Posterior vena cava (tissue), 2 donors: ENCODE measurements at regions not wholly inside any gene's neighbourhood (a gene's known extent, or its start where the extent isn't known, plus 50 kb on each side); places are given as distances from the start of the nearest gene placed in this dataset.

Experiments
- DNase-seq: peaks from one replicate; pipeline ENCODE4 v3.0.0-alpha.2; 2020; ENCODE audit warnings: low spot score
- intact Hi-C, 2 donors: fragments of 100-400 bp; cut with DNase I; formaldehyde crosslinking; loops; one replicate each; pipeline versions ENCODE4 v1.14.1 to v1.14.2; 2022 to 2023
- donor health status: DM: yes; HTN: yes; CAD: no.
- donor health status: DM: yes; HTN: yes; CAD: no.

DNA sequence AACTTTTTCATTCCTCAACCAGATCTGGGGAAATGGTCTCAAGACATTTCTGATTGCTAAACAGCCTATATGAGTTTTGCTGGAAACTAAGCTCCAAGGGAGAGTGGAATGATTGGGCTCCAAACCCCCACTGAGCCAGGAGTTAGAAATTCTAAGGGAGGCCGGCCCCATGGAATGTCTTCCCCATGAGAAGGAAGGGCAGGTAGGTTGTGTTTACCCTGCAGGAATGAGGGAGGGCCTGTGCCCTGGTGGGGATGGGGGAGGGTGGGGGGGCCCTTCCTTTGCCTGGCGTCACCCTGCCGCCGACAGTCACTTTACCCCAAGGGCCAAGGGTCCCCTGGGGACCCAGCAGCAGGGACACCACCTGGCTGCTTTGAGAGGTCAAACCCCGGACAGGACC is 298.9 kb downstream of the TFAP2C start:
- DNase-seq, result no peak
- intact Hi-C loops, result no loop called here

DNA sequence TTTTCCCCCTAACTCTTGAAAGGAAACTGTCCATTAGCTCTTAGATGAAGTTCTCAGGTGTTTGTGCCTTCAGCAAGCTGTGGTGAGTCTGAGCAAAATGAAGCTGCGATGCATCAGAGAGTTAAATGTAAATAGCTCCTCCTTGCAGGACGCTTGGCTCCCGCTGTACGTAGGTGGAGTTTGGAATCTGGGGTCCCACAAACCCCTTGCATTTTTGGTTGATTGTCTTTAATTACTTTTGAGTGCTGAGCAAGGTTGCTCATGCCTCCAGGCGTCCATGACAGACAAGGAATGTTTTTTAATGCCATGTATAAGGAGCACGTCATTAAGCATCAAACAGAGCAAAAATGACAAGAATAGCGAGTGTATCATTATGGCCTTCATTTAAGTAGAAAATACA is 300.5 kb downstream of the TFAP2C start:
- DNase-seq, result no peak
- intact Hi-C loops, result no loop called here

DNA sequence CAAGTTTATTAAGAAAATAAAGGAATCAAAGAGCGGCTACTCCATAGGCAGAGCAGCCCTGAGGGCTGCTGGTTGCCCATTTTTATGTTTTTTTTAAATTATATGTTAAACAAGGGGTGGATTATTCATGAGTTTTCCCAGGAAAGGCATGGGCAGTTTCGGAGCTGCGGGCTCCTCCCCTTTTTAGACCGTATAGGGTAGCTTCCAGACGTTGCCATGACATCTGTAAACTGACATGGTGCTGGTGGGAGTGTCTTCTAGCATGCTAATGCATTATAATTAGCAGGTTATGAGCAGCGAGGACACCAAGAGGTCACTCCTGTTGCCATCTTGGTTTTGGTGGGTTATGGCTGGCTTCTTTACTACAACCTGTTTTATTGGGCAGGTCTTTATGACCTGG is 301.8 kb downstream of the TFAP2C start:
- intact Hi-C loops, result no loop called here
- DNase-seq, result no peak

DNA sequence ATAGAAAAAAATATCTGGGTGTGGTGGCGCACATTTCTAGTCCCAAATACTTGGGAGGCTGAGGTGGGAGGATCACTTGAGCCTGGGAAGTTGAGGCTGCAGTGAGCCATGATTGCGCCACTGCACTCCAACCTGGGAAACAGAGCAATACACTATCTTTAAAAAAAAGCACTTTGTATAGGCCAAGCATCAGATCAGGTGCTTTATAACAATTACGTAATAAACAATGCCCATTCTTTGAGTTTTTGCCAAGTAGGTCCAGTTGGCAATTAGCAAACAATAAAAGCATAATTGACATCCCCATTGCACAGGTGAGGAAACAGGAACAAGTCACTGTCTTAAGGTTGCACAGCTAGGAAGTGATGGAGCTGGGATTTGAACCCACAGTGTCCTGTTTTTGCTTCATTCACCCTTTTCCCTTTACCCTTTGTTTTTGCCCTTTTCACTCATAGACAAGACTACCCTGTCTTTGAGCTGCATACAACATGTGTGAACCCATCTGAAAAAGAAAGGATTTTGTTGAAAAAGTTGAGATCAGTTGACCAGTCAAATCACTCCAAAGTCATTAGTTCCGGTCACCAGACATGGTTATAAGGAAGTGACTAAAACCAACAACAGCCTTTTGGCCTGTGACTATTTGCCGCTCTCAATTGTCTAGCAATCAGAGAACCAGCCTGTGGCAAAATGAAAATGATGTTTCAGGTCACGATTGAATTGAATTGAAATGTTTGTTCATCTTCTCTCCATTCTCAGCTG is 303.6 kb downstream of the TFAP2C start:
- intact Hi-C loops, result no loop called here
- DNase-seq, result no peak

DNA sequence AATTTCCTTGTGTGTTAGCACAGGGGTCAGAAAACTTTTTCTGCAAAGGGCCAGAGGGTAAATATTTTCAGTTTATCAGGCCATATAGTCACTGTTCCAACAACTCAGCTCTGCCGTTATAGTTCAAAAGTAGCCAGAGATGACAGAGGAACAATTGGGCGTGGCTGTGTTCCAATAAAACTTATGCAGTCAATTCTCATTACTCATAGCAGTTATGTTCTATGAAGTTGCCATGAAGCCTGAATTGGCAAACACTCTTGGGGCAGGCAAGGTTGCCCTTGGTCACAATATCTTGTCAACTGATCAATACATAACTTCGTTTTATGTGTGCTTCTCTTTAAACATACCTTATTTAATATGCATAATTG is 304.2 kb downstream of the TFAP2C start:
- DNase-seq, result no peak
- intact Hi-C loops, result no loop called here

DNA sequence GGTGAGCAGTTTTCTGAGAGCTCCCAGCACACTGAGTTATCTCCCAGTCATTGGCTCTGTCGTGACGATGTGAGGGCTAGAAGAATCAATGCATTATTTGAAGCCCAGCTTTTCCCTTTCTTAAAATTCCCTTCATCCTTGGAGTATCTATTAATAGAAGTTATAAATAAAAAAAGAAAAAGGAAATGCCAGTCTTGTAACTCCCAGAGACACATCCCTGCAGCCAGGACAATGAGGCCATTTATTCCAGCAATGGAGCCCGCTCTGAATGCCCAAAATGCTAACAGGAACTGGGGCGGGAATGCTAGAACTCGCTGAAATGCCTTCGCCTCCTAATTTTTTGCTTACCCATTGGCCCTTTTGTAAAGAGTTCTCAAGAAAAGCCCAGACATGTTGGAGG is 305.8 kb downstream of the TFAP2C start:
- intact Hi-C loops, result no loop called here
- no peak for DNase-seq

DNA sequence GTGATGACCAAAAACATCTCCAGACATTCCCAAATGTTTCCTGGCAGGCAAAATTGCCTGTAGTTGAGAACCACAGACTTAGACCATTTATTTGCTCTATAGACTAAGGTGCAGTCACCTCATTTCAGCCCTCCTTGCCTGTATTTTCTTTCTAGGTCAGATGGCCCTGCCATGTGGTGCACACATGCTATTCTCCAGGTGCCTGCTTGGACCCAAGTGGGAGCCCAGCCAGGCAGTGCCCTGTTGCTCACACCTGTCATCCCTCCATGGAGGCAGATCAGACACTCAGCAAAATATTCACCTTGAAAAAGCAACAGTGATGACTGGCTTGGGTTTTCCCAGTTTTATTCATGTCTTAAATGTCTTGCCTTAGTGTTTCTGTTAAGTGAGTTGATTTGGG is 311.4 kb downstream of the TFAP2C start:
- intact Hi-C loops, result loop anchor here in 1 of 2 donors (10.0 kb wide), 1 partner anchor 666 kb away; no protein-coding TSS in a partner anchor
- no peak for DNase-seq

DNA sequence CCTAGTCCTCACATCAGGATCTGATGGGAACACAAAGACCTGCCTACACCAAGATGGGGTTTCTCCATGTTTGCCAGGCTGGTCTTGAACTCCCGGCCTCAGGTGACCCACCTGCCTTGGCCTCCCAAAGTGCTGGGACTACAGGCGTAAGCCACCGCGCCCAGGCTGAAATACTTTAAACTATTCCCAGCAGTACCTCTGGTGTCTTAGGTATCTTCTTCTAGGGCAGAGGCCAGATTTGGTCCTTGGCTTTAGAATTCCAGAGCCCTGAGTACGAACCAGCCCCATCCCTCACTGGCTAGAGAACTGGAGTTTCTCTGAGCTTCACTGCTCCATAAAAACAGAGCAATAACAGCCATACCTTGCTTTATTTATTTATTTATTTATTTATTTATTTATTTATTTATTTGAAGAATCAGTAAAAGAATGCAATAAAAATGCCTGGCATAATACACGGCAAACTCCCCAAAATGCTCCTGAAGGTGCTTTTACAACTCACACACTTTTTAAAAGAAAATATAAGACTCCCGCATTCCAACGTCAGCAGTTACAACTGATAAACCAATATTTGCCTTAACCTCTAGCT is 312.1 kb downstream of the TFAP2C start:
- intact Hi-C loops, result loop anchor here in 1 of 2 donors (10.0 kb wide), 1 partner anchor 666 kb away; no protein-coding TSS in a partner anchor
- no peak for DNase-seq

DNA sequence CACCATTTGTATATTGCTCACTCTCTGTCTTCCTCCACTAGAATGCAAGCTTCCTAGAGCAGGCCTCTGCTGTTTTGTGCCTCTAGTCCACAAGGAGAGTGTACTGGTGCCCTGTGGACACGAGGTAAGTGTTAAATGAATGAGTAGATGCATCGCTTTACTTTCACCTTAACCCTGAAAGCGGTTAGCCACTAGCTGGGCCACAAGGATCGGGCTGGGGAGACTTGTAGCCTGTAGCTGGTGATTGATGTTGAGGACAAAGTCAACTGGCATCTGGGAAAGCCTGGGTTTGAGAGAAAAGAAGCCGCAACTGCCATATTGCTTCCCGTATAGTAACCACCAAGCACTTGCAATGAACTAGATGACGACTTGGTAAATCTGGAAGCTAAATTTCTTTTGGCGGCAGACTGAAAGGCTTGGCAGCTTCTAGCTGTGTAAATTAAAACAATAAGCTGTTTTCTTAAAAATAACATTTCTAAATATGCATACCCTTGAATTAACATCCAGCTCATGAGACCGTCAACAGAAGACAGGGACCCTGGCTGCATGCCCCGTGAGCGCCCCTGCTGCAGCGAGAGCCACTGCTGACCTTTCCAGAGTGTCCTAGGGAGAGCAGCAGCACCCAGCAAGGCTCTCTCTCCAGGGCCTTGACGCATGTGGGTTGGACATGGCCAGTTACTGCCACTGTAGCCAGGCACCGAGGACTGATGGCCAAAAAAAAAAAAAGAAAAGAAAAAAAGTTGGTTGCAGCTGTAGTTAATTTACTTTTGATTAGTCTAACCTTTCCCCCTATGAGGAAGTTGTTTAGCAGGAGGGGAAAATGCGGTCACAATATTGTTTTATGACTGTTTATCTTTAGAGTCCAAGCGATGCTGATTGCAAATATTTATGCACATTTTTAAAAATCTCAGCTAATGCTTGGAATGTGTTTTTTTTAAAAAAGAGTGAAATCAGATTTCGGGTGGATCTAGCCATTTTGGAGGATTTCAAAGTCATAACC is 315.1 kb downstream of the TFAP2C start:
- DNase-seq, result no peak
- intact Hi-C loops, result loop anchor here in 1 of 2 donors (10.0 kb wide), 1 partner anchor 669 kb away; no protein-coding TSS in a partner anchor

DNA sequence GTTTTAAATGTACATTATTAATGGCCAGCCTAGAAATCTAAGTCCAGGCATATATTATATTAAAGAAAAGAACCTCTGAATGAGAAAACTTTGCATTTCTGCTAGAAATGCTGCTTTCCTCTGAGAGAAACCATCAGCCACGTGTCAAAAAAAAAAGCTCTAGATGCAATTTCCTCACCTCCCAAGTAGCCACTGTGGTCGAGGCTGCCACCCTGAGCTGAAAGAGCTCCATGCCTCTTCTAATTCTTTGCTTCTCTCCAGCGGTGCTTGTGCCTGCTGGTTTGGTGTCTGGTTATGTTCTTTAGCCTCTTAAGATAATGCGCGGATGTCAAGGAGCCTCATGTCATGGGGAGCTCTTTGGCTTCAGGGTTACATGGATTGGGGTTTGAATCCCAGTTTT is 316.0 kb downstream of the TFAP2C start:
- intact Hi-C loops, result loop anchor here in 1 of 2 donors (10.0 kb wide), 1 partner anchor 670 kb away; no protein-coding TSS in a partner anchor
- no peak for DNase-seq

DNA sequence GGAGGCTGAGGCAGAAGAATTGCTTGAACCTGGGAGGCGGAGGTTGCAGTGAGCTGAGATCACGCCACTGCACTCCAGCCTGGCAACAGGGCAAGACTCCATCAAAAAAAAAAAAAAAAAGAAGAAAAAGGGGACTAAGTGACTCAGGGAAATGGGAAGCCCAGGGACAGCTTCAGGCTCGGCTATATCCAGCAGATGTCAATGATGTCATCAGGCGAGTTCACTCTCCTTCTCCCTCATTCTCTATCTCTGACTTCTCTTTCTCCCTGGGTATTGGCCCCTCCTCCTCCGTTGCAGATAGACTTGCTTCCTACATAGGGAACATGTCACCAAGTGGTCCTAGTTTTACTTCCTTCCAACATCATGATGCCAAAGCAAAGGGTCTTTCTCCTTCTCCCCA is 316.8 kb downstream of the TFAP2C start:
- intact Hi-C loops, result loop anchor here in 1 of 2 donors (10.0 kb wide), 1 partner anchor 671 kb away; no protein-coding TSS in a partner anchor
- no peak for DNase-seq

DNA sequence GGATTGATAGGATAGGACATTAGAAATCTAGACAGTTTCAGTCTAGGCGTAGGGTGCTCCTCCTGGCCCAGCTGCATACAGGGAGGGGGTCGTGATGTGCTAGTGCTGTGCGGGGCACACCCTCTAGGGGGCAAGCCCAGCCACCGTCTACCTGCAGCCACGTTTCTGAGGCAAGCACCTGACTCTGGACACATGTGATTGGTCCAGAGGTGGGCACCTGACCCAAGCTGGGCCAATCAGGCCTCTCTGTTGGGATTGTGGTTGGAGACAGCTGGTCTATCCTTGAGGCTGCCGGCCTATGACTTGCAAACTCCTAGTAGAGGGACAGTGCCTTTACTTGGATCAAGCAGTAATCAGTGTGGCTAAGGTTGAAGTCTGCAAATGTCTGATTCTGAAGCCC is 317.1 kb downstream of the BMP7 start:
- intact Hi-C loops, result loop anchor here in 1 of 2 donors (10.0 kb wide), 1 partner anchor 675 kb away; no protein-coding TSS in a partner anchor
- no peak for DNase-seq

DNA sequence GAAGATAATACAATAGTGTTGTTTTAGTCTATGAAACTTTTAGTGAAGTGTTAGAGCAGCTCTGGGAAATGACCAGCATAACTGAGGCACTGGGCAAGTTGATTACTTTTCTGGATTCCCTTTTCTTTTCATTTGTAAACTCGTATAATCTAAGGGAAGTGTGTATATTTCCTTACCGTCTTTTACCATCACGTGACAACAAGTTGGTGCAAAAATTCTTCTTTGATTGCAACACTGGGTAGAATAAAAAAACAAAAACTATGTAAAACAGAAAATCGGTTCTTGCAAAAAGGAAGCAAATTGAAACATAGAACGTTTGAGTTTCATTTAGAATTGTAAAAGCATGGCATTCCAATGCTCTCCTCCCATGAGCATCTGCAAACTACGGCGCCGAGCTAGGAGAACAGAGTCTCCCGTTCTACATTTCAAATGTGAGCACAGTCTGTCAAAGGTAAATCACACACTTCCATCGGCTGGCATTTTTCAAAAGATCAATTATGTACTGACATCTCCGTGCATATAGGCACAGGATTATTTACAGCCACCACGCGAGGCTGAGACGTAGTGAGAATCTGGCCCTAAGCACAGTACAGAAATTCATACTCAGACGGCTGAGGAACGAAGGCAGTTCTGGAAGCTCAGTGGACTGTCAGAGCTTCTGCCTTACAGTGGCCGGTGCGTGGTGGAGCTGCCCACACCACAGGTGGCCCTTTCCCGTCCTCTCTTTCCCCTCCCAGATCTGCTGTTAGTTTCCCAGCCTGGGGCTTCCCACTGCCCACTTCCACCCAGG is 314.0 kb downstream of the BMP7 start:
- no peak for DNase-seq

DNA sequence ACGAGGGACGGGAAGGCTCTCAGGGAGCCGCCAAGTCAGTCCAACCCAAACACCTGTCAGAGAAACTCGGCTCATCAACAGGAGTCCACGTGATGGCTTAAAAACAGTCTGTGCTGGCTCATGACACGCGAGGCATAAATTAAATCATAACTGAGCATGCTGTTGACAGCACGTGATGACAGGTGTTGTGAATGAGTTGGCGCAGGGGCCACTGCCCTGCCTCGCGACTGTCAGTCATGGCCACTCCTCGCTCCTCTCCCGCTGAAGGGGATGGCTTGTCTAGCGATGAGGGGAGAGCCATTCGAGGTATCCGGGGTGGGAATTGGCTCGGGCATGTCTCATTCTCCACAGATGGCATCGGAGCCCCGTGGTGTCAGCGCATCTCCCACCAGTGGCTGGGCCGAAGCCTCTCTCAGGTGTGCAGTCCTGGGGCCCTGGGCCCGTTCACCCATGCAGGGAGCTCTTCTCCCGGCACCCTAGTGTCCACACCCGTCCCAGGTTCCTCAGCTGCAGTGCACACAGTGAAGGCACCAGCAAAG is 313.3 kb downstream of the BMP7 start:
- no peak for DNase-seq
- intact Hi-C loops, result no loop called here

More for the DNA sequence above, 314.0 kb downstream of the BMP7 start:
- intact Hi-C loops, result no loop called here

DNA sequence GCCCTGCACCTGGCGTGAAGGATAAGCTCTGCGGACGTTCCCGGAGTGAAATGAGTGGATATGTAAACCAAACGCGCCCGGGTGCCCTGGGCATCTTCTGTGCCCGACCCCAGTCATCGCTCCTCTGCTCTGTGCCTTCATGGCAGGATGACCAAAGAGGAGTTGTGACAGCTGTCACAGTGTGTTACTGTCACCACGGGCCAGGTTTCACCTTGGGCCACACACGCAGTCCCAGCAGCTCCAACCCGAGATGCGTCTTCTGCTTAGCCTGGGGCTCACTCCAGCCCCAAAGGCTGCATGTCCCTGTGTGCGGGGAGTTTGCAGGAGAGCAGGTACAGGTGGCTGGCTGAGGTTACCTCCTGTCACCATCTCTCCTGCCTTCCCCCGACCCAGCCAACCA is 311.6 kb downstream of the BMP7 start:
- no peak for DNase-seq
- intact Hi-C loops, result no loop called here

DNA sequence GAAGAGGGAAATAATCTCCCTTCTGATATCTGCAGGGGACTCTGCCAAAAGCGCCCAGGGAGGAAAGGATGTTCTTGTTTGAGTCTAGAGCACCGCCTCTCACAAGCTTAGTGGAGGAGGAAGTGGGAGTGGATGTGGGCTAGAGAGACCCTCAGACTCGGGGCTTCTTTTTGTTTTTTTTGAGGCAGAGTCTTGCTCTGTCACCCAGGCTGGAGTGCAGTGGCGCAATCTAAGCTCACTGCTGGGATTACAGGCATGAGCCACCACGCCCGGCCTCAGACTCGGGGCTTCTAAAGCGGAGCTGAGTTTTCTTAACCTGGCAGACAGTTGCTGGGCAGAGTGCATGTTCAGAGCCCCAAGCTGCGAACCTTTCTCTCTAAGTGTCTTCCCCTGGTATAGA is 310.8 kb downstream of the BMP7 start:
- intact Hi-C loops, result no loop called here
- DNase-seq, result no peak

DNA sequence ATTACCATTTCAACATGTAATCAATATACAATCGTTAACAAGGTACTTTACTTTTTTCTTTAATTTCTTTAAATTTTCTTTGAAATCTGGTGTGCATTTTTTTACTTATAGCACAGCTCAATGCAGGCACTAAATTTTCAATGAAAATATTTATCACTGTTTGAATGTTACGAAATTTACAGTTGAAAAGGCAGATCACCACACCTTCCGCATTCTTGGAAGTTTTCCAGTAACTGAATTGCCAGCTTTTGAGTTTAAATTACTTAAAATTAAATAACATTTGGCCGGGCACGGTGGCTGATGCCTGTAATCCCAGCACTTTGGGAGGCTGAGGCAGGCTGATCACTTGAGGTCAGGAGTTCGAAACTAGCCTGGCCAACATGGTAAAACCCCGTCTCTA is 309.9 kb downstream of the BMP7 start:
- DNase-seq, result no peak
- intact Hi-C loops, result no loop called here

DNA sequence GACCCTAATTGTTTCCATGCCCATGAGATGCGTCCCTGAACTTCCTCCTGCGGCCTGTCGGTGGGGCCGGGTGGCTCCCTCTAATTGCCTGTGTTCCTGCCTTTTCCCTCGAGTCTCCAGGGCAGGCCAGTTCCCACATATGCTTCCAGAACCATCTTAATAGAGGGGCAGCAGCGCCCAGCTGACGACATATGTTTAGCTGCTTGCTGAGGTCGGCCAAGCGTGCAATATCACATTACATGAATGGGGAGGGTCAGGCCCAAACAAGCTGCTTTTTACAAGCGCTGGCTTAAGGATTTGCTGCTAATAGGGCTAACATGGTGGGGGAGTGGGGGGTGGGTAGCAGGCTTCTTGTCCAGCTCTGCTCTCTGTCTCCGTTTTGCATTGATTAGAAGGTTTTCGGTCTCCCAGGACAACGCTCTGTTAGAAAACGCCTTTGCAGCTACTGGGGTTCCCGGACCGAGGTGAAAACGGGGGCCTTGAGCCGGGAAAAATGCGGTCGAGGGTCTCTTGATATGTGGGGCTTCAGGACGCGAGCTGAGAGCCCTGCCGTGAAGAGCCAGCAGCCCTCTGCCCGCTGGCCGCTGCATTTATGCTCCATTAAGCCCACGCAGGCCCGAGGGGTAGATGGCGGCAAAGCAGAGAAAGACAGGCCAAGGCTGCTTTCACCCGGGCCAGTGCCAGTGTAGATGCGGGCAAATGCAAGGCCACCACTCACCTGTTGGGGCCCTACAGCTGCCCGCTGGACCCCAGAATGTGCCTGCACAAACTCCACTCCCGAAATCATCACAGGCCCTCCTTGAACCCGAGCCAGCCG is 308.5 kb downstream of the BMP7 start:
- DNase-seq, result no peak
- intact Hi-C loops, result no loop called here
